GM06990 (cell line): ENCODE measurements at regions not wholly inside any gene's neighbourhood (a gene's known extent, or its start where the extent isn't known, plus 50 kb on each side); places are given as distances from the start of the nearest gene placed in this dataset.

Experiments
- DNase-seq: peaks from one replicate; pipeline ENCODE4 v3.0.0-alpha.2; 2011; ENCODE audit not compliant: insufficient read length; ENCODE audit errors: extremely low read depth
- H3K27me3 ChIP-seq: replicated peaks from 2 replicates; pipeline ENCODE4 v1.6.0; 2011; ENCODE audit warnings: low read length; ENCODE audit not compliant: control insufficient read depth, insufficient read depth
- H3K36me3 ChIP-seq: 2 replicates; pipeline ENCODE4 v1.5.1; 2011; ENCODE audit warnings: low read length; ENCODE audit not compliant: control insufficient read depth, insufficient read depth
- H3K4me3 ChIP-seq: replicated peaks from 2 replicates; pipeline ENCODE4 v1.5.1; 2011; ENCODE audit warnings: low read depth, mild to moderate bottlenecking, control low read depth, low read length
- CTCF ChIP-seq: IDR thresholded peaks from 2 replicates; pipeline ENCODE4 v1.5.1; 2011; ENCODE audit warnings: low read length, control low read depth, mild to moderate bottlenecking, inconsistent platforms; ENCODE audit not compliant: insufficient read depth, poor library complexity, severe bottlenecking

- H3K27me3 ChIP-seq, result no peaks in the 10 kb centered on the region
- no peak overlapping the region for H3K4me3 ChIP-seq
- no peak for DNase-seq
- TF ChIP-seq CTCF, result no peak
- H3K36me3 ChIP-seq, result no peaks in the 10 kb centered on the region
Observed at GRCh38 chr2:143988082-143988481, 531.8 kb downstream of the ZEB2 start.

DNA sequence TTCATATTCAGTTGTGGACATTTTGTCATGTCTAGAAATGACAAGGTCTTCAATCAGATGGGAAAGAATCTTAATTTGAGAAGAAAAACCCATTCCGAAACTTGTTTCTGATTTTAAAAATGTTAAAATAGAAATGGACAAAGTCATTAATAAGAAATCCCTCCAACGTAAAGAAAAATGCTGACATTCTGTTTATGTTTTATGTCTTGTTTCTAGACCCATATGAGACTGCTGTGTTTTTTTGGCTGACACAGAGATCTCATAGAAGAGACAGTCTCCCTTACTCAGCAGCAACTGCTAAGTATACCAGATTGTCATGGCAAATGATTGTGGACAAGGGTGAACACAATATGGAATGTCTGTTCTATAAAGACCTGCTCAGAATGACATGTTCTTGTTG, 538.5 kb downstream of the ZEB2 start:
- no peak for TF ChIP-seq CTCF
- H3K27me3 ChIP-seq, result no peaks in the 10 kb centered on the region
- no peaks in the 10 kb centered on the region for H3K36me3 ChIP-seq
- no peak overlapping the region for H3K4me3 ChIP-seq
- no peak for DNase-seq

GRCh38 chr2:143977356-143977755, 542.6 kb downstream of the ZEB2 start:
- no peak for TF ChIP-seq CTCF
- DNase-seq, result no peak
- Histone ChIP-seq H3K27me3 (no peaks in the 10 kb centered on the region), H3K4me3 (no peak overlapping the region), H3K36me3 (no peaks in the 10 kb centered on the region)

- H3K27me3 ChIP-seq, result no peaks in the 10 kb centered on the region
- TF ChIP-seq CTCF, result no peak
- no peak for DNase-seq
- no peak overlapping the region for H3K4me3 ChIP-seq
- no peaks in the 10 kb centered on the region for H3K36me3 ChIP-seq
Observed at GRCh38 chr2:143975216-143975615, 544.7 kb downstream of the ZEB2 start.

- no peak for DNase-seq
- TF ChIP-seq CTCF, result no peak
- Histone ChIP-seq H3K36me3 (no peaks in the 10 kb centered on the region), H3K4me3 (no peak overlapping the region), H3K27me3 (no peaks in the 10 kb centered on the region)
Observed at GRCh38 chr2:143974262-143974661, 545.7 kb downstream of the ZEB2 start.

GRCh38 chr2:143968860-143969259, 551.1 kb downstream of the ZEB2 start:
- H3K4me3 ChIP-seq, result no peak overlapping the region
- H3K36me3 ChIP-seq, result no peaks in the 10 kb centered on the region
- no peak for DNase-seq
- TF ChIP-seq CTCF, result no peak
- no peaks in the 10 kb centered on the region for H3K27me3 ChIP-seq
